ENCODE measurements at regions not wholly inside any gene's neighbourhood (a gene's known extent, or its start where the extent isn't known, plus 50 kb on each side); places are given as distances from the start of the nearest gene placed in this dataset.

GRCh38 chr7:8822595-8822994 lies 389.2 kb downstream of the NXPH1 start:
- no peak overlapping the region for H3K9ac ChIP-seq (ENCODE audit: low read length)
- no peak for TF ChIP-seq CTCF (IDR thresholded peaks at IDR 0.05; ENCODE audit: insufficient read depth, low read length, poor library complexity, severe bottlenecking)
- TF ChIP-seq EZH2phosphoT487 (conservative IDR thresholded peaks at IDR 0.05; ENCODE audit: low read length): no peak
- no peaks in the 10 kb centered on the region for H3K27me3 ChIP-seq (ENCODE audit: low read length)
- no peaks in the 10 kb centered on the region for H3K79me2 ChIP-seq (ENCODE audit: insufficient read depth, low read length)
- no peak overlapping the region for H2AFZ ChIP-seq (ENCODE audit: low read depth, low read length, severe bottlenecking)
- no peaks in the 10 kb centered on the region for H4K20me1 ChIP-seq (ENCODE audit: low read depth, low read length)
- no peak overlapping the region for H3K4me2 ChIP-seq (ENCODE audit: low read depth, low read length, poor library complexity, severe bottlenecking)
- H3K36me3 ChIP-seq (ENCODE audit: low read length): no peaks in the 10 kb centered on the region
- no peak overlapping the region for H3K4me3 ChIP-seq (ENCODE audit: insufficient read depth, low read length, poor library complexity, severe bottlenecking)
- H3K27ac ChIP-seq (ENCODE audit: low read depth, low read length): no peak overlapping the region
- no peaks in the 10 kb centered on the region for H3F3A ChIP-seq (ENCODE audit: insufficient read depth)
- no peaks in the 10 kb centered on the region for H3K9me3 ChIP-seq (ENCODE audit: insufficient read depth, low read length)
- H3K9me2 ChIP-seq (replicated peaks; ENCODE audit: insufficient read depth, low read length): no peaks in the 10 kb centered on the region

- Histone ChIP-seq H3K79me2 (ENCODE audit: insufficient read depth, low read length) (no peaks in the 10 kb centered on the region), H4K20me1 (ENCODE audit: low read depth, low read length) (no peaks in the 10 kb centered on the region), H3K4me2 (ENCODE audit: low read depth, low read length, poor library complexity, severe bottlenecking) (no peak overlapping the region), H3K27ac (ENCODE audit: low read depth, low read length) (no peak overlapping the region), H3K9me3 (ENCODE audit: insufficient read depth, low read length) (no peaks in the 10 kb centered on the region), H2AFZ (ENCODE audit: low read depth, low read length, severe bottlenecking) (no peak overlapping the region), H3K9me2 (replicated peaks; ENCODE audit: insufficient read depth, low read length) (no peaks in the 10 kb centered on the region), H3F3A (ENCODE audit: insufficient read depth) (no peaks in the 10 kb centered on the region), H3K4me3 (ENCODE audit: insufficient read depth, low read length, poor library complexity, severe bottlenecking) (no peak overlapping the region), H3K36me3 (ENCODE audit: low read length) (no peaks in the 10 kb centered on the region), H3K9ac (ENCODE audit: low read length) (no peak overlapping the region), H3K27me3 (ENCODE audit: low read length) (no peaks in the 10 kb centered on the region)
- TF ChIP-seq EZH2phosphoT487 (conservative IDR thresholded peaks at IDR 0.05; ENCODE audit: low read length): no peak
- no peak for TF ChIP-seq CTCF (IDR thresholded peaks at IDR 0.05; ENCODE audit: insufficient read depth, low read length, poor library complexity, severe bottlenecking)
Measured at GRCh38 chr7:8823486-8823885, 390.1 kb downstream of the NXPH1 start.

- H3K9me3 ChIP-seq (ENCODE audit: insufficient read depth, low read length): no peaks in the 10 kb centered on the region
- no peaks in the 10 kb centered on the region for H4K20me1 ChIP-seq (ENCODE audit: low read depth, low read length)
- no peak overlapping the region for H3K9ac ChIP-seq (ENCODE audit: low read length)
- no peaks in the 10 kb centered on the region for H3K79me2 ChIP-seq (ENCODE audit: insufficient read depth, low read length)
- no peaks in the 10 kb centered on the region for H3F3A ChIP-seq (ENCODE audit: insufficient read depth)
- no peak overlapping the region for H3K4me3 ChIP-seq (ENCODE audit: insufficient read depth, low read length, poor library complexity, severe bottlenecking)
- H3K27ac ChIP-seq (ENCODE audit: low read depth, low read length): no peak overlapping the region
- H3K4me2 ChIP-seq (ENCODE audit: low read depth, low read length, poor library complexity, severe bottlenecking): no peak overlapping the region
- H3K9me2 ChIP-seq (replicated peaks; ENCODE audit: insufficient read depth, low read length): no peaks in the 10 kb centered on the region
- no peaks in the 10 kb centered on the region for H3K27me3 ChIP-seq (ENCODE audit: low read length)
- H3K36me3 ChIP-seq (ENCODE audit: low read length): no peaks in the 10 kb centered on the region
- TF ChIP-seq EZH2phosphoT487 (conservative IDR thresholded peaks at IDR 0.05; ENCODE audit: low read length) (no peak), CTCF (IDR thresholded peaks at IDR 0.05; ENCODE audit: insufficient read depth, low read length, poor library complexity, severe bottlenecking) (no peak)
- no peak overlapping the region for H2AFZ ChIP-seq (ENCODE audit: low read depth, low read length, severe bottlenecking)
Measured at GRCh38 chr7:8827329-8827728, 393.9 kb downstream of the NXPH1 start.

GRCh38 chr7:8829100-8829499 lies 395.7 kb downstream of the NXPH1 start:
- Histone ChIP-seq H3K4me2 (ENCODE audit: low read depth, low read length, poor library complexity, severe bottlenecking) (no peak overlapping the region), H3F3A (ENCODE audit: insufficient read depth) (no peaks in the 10 kb centered on the region), H3K9me3 (ENCODE audit: insufficient read depth, low read length) (no peaks in the 10 kb centered on the region), H3K79me2 (ENCODE audit: insufficient read depth, low read length) (no peaks in the 10 kb centered on the region), H3K36me3 (ENCODE audit: low read length) (no peaks in the 10 kb centered on the region), H3K27ac (ENCODE audit: low read depth, low read length) (no peak overlapping the region), H3K9ac (ENCODE audit: low read length) (no peak overlapping the region), H3K9me2 (replicated peaks; ENCODE audit: insufficient read depth, low read length) (no peaks in the 10 kb centered on the region), H3K4me3 (ENCODE audit: insufficient read depth, low read length, poor library complexity, severe bottlenecking) (no peak overlapping the region), H2AFZ (ENCODE audit: low read depth, low read length, severe bottlenecking) (no peak overlapping the region), H4K20me1 (ENCODE audit: low read depth, low read length) (no peaks in the 10 kb centered on the region), H3K27me3 (ENCODE audit: low read length) (no peaks in the 10 kb centered on the region)
- TF ChIP-seq CTCF (IDR thresholded peaks at IDR 0.05; ENCODE audit: insufficient read depth, low read length, poor library complexity, severe bottlenecking) (no peak), EZH2phosphoT487 (conservative IDR thresholded peaks at IDR 0.05; ENCODE audit: low read length) (no peak)
